HG02884 (cell line): ENCODE measurements at regions not wholly inside any gene's neighbourhood (a gene's known extent, or its start where the extent isn't known, plus 50 kb on each side); places are given as distances from the start of the nearest gene placed in this dataset.

ENCODE experiments used
- ATAC-seq: cut with Tn5 transposase; IDR thresholded peaks from one replicate; pipeline ENCODE4 v1.9.1; 2021; ENCODE audit warnings: mild to moderate bottlenecking, moderate library complexity; ENCODE audit not compliant: unreplicated experiment

DNA sequence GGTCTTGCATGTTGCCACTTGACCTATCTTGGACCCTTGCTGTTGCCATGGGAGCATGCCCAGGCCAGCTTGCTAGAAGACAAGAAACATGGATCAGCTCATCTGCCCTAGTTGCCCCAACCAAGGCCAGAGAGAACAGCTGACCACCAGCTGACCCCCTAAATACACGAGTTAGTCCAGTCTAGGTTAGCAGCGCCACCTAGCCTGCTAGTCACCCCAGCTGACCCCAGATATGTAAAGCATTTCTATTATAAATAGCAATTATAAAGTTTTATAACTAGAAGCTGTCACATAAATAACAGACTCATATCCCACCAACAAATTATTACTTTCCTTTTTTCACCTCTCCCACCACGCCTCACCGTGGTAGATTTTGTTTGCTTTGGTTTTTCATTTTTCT lies 387.8 kb downstream of the RASEF start:
- ATAC-seq, result no peak

DNA sequence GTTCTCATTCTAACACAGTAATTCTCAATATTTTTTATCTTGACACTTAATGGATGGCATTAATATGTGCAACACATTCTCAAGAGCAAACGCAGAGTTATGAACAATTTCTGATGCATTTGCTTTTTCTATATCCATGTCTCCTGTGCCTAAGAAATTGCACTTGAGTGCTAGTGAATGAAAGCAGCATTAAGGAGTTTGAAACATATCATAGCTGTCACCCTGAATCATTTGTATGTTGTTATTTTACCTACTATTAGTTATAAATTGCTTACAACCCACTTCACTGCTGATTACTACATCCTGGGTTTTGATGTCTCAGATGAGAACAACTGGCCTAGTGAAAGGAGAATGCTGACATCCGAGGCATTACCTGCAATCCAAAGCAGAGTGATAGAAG lies 387.3 kb downstream of the RASEF start:
- ATAC-seq, result no peak

- ATAC-seq, result no peak
These were observed 385.9 kb downstream of the RASEF start for GRCh38 chr9:82677086-82677485.

GRCh38 chr9:82679472-82679871 lies 383.5 kb downstream of the RASEF start:
- ATAC-seq, result no peak

DNA sequence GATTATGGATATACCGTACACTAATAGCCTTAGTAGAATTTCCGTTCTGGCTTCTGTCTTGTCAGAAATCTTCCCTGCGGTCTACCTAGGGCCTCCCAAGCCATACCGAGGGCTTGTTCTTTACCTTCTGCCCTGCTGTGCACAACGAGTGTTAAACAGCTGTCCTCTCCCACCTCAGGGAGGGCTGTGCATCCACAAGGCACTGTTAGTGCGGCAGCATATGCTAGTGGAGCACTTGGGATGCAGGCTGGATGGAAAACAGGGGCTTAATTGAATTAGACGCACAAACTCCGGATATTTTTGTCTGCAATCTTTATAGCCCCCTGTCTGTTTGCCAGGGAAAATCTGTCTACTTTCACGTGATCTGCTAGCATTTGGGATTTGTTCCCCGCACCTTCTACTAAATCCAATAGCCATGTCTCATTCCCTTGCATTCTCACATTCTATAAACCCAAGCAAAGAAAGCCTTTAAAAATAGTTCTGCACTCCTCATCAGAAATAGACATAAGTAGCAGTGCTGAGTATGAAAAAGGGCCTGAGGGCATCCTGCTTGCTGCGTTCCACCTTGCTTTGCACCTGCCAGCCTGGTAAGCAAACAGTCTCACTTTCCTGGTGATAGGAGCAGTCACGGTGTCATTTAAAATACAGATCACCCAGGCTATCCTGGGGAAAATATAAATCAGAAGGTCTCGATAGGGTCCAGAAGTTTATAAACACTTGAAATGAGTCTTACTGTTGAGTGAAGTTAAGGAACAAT lies 382.6 kb downstream of the RASEF start:
- no peak for ATAC-seq

- no peak for ATAC-seq
These were observed 381.1 kb downstream of the RASEF start for GRCh38 chr9:82681809-82682208.

GRCh38 chr9:82682431-82682830 lies 380.5 kb downstream of the RASEF start:
- ATAC-seq, result no peak

DNA sequence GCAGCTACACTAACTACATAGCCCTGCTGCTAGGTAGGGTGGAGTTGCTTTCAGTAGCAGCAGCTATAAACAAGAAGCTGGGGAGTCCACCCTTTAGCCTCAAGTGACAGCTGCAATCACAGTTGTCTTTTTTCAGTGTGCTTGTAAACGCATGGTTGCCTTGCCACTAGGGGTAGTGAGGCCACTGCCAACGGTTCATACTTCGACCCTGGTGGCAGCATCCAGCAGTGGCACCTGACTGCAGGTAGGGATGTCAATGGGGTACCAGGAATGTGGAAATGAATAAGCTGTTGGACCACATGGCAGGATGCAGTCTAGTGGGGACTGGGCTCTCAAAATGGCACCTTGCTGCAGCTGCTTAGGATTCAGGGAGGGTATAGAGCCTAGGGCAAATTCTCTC lies 367.2 kb downstream of the RASEF start:
- no peak for ATAC-seq

DNA sequence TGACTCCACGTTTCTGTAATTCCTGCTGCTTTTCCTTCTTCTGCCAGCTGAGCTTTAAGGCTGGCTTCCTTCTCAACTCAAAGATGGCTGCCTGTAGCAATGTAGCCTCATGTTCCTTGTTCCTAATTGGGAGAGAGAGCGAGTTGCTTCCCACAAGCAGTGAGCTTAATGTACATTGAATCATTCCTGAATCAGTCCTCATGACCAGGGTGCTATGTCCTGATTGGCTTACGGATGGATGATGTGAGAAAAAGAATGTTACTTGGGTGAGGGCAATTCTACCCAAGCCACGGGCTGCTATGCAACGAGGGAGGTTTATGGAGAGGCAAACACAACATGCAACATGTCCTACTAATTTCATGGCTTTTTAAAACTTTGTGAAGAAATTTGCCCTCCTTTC lies 356.2 kb downstream of the RASEF start:
- ATAC-seq, result no peak

GRCh38 chr9:82716821-82717220 lies 346.1 kb downstream of the RASEF start:
- no peak for ATAC-seq

DNA sequence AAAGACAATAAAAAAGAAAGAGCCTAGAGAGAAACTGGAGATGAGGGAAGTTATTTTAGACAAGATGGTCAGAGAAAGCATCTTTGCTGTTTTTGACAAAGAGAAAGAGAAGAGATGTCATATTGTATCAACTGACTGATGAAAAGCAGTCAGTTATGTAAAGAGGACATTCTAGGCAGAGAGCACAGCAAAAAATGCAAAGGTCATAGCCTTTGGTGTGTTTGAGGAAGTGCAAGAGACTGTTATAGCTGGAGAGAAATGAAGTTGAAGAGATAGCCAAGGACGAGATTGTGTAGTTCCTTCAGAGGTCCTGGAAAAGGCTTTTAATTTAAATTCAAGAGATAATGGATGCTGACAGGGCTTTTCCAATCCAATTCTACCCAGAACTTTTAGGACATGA lies 342.4 kb downstream of the RASEF start:
- ATAC-seq, result no peak

- ATAC-seq, result no peak
These were observed 341.3 kb downstream of the RASEF start for GRCh38 chr9:82721593-82721992.

DNA sequence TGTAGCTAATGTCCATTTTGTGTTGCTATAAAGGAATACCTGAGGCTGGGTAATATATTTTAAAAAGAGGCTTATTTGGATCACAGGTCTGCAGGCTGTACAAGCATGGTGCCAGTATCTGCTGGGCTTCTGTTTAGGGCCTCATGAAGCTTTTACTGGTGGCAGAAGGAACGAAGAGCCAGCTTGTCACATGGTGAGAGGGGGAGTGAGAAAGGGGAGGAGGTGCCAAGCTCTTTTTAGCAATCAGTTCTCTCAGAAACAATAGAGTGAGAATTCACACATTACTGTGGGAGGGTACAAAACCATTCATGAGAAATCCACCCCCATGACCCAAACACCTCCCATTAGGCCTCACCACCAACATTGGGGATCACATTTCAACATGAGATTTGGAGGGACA lies 340.9 kb downstream of the RASEF start:
- ATAC-seq, result no peak

DNA sequence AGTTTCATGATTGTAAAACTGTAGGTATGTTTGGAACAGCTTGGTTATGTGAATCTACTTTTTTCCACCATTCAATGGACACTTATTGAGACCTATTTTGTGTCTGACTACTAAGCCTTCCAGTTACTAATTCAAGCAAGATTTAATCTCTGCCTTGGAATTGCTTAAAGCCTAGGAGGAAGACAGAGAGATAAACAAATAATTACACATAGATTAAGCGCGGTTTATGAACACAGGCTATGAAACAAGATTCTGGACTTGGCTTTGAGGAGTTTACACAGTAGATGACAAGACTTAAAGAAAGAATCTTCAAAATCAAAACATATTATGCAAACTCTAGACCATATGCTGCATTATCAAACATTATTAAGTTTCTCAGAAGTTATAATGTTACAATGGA lies 340.4 kb downstream of the RASEF start:
- no peak for ATAC-seq

GRCh38 chr9:82726424-82727276 lies 336.3 kb downstream of the RASEF start:
- no peak for ATAC-seq

DNA sequence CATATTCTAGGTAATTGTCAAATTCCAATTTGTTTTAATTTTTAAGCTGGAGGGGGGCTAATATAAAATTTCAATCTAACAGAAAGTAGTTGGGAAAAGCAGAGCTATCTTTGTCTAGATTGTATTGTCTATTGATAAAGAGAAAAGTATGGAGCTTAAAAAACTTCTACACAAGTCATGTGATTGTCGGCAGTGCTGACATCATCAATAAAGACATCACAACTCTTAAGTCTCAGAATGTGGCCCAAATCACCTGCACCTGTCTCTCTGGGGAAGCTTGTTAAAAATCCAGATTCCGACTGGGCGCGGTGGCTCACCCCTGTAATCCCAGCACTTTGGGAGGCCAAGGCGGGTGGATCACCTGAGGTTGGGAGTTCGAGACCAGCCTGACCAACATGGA lies 333.8 kb downstream of the RASEF start:
- no peak for ATAC-seq

DNA sequence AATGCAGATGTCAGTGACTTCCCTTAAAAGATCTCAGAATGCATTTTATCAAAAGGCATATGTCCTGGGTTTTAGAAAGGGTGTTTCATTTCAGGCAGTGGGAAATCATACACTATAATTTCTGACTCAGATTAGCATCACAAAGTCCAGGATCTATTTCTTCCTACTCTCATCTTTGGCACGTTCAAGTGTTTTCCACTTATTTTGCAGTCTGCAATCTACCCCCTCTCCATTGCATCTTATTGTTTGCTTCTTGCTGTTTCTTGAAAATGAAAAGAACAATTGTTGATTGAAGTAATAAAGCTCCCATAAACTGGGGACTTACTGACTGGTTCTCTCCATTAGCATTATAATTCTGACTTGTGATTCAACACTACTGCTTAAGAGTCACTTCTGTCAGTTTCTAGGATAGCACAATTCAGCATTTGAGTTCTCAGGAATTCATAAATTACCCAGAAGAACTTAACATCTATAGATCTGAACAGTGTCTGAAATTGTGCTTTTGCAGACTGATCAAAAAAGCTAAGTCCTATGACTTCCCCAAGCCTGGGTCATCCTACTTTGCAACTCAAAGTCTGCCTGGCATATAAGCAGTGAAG lies 332.9 kb downstream of the RASEF start:
- ATAC-seq, result no peak

GRCh38 chr9:82732928-82733327 lies 330.0 kb downstream of the RASEF start:
- no peak for ATAC-seq

DNA sequence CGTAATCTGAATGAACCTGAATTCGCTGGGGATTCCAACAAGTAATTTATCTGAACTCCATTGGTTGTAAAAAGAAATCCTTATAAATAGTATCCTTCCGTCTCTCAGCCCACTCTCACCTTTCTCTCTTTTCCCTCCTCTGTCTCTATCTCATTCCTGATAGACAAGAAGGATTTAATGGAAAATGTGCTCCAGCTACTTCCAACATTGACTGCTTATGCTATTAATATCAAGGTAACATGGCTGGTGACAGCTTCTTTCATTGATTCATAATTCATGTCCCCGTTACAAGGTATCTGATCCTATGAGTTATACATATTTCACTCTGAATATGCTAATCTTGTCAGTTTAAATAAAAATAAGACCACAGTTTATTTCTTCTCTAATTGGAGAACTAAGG lies 326.8 kb downstream of the RASEF start:
- no peak for ATAC-seq

DNA sequence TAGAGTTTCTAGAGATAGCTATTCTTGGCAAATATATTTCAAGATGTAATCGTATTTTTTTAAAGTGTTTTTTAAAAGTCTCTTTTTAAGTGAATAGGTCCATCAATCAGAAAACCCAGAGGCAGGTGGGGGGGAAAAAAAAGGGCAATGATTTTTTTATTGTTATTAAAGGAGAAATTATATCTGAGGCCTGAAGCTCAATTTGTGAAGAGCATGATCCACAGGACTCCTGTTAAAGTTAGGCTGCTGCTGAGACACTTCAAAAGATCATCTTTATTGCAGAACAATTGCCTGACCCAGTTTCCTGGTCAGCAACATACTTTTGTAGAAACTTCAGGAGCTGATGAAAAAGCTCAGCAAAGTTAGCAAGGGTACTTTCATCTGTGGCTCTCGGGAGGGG lies 326.2 kb downstream of the RASEF start:
- no peak for ATAC-seq

DNA sequence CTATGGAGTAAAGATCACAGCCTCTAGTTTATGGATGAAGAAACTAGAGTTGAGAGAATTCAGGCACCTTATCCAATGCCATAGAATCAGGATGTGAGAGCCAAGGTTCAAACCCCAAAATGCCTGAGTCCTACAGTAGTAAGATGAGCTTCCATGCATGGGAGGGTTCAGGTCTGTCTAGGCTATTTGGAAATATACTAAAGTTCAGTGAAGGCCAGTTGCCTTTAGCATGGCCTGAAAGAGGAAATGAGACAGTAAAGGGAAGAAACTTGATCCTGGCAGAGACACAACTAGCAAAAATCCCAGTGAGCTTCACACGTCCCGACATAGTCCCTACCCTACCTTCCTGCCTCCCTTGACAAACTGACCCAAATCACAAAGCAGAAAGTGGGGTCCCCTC lies 317.0 kb downstream of the RASEF start:
- ATAC-seq, result no peak

GRCh38 chr9:82750411-82750913 lies 312.5 kb downstream of the RASEF start:
- no peak for ATAC-seq
